Limb (tissue), 2 donors: ENCODE measurements at regions not wholly inside any gene's neighbourhood (a gene's known extent, or its start where the extent isn't known, plus 50 kb on each side); places are given as distances from the start of the nearest gene placed in this dataset.

Experiments used
- DNase-seq, 2 donors: peaks; one replicate each; pipeline ENCODE4 v3.0.0-alpha.2; 2016; ENCODE audit errors: extremely low spot score in 2 of 2

- DNase-seq = no peak
Measured at GRCh38 chr4:18686338-18687037, 664.9 kb upstream of the LCORL start.

GRCh38 chr4:18684932-18685331, 663.4 kb upstream of the LCORL start:
- DNase-seq = no peak

GRCh38 chr4:18676526-18676915, 655.0 kb upstream of the LCORL start:
- no peak for DNase-seq

DNA sequence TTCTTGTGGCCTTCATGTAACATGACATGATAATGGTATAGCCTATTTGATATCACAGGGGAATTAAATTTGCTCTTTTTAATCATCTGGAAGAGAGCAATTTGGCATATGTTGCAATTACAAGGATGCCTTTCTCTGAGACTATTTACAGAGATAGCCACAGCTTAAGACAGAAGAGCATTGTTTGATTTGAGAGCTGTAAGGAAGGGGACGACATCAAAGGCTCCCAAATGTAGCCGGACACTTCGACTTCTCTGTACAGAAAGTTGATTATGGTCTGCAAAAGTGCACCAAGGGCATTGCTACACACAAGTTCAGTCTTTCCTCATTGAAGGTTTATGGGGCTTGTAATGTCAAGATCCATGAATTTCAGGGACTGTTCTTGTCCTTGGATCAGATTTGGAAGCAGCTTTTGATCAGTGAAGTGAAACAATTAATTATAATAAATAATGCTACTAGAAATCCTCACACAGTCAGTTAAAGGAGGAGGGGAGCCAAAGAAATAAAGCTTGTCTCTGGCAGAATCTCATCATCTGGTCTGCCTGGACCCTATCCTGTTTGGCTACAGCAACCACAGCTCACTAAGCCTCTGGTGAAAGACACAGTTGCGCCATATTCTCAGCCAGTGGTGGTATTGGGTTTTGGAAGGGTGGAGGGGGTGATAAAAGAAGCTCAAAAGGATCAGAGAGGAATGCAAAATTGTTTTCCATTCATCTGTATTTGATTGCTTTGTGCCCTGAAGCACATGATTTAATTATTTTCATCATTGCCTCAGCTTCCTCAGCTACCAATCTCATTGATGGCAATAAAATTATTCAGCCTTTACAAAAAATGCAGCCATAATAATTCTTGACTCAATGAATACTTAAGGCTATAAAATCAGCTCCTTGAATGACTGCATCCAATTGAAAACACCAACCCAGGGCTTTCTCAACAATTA, 654.3 kb upstream of the LCORL start:
- DNase-seq = no peak

GRCh38 chr4:18670034-18670433, 648.5 kb upstream of the LCORL start:
- DNase-seq = no peak

GRCh38 chr4:18669390-18669789, 647.8 kb upstream of the LCORL start:
- DNase-seq = no peak

GRCh38 chr4:18666322-18666721, 644.8 kb upstream of the LCORL start:
- DNase-seq = no peak

GRCh38 chr4:18664171-18664570, 642.6 kb upstream of the LCORL start:
- no peak for DNase-seq

- no peak for DNase-seq
Measured at GRCh38 chr4:18645351-18645750, 623.8 kb upstream of the LCORL start.

- no peak for DNase-seq
Measured at GRCh38 chr4:18641334-18641733, 619.8 kb upstream of the LCORL start.

GRCh38 chr4:18638031-18638430, 616.5 kb upstream of the LCORL start:
- DNase-seq = no peak

GRCh38 chr4:18636001-18636585, 614.5 kb upstream of the LCORL start:
- no peak for DNase-seq

- DNase-seq = no peak
Measured at GRCh38 chr4:18635531-18635930, 614.0 kb upstream of the LCORL start.

- no peak for DNase-seq
Measured at GRCh38 chr4:18631586-18631985, 610.0 kb upstream of the LCORL start.

- no peak for DNase-seq
Measured at GRCh38 chr4:18630218-18631110, 608.9 kb upstream of the LCORL start.

- DNase-seq = no peak
Measured at GRCh38 chr4:18627447-18628005, 606.0 kb upstream of the LCORL start.

DNA sequence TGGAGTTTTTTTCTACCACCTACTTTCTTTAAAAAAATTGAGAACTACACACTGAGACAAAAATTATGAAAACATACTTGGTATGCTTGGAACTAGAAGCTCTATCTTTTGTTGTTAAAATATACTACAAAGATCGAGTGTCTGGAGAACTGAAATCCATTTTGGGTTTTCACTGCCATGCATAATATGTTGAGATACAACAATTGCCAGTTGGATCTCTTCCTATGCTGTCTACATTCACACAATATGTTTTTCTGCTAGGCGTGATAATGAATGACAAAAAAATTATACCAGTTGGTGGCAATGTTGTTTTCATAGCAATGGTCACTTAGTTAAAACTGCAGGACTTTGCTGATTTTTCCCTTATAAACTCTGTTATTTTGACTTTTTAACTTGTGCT, 605.4 kb upstream of the LCORL start:
- DNase-seq = no peak

GRCh38 chr4:18626366-18626765, 604.8 kb upstream of the LCORL start:
- DNase-seq = no peak

DNA sequence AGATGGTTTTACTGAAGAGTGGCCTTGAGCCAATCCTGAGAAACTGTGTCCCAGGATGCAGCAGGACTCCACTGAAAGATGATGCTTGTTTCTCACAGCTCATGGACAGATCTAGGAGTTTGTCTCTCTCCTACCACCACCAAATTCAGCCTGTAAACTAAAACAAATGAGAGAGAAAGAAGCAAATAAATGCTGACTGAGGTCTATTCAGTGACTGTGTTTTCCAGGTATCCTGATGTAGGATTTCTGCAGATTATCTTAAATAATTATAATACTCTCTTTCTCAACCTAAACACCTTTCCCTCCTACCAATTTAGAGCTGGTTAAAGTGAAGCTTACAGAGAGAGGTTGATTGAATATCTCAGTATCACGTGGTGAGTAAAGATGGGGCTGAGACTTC, 599.6 kb upstream of the LCORL start:
- DNase-seq = no peak

DNA sequence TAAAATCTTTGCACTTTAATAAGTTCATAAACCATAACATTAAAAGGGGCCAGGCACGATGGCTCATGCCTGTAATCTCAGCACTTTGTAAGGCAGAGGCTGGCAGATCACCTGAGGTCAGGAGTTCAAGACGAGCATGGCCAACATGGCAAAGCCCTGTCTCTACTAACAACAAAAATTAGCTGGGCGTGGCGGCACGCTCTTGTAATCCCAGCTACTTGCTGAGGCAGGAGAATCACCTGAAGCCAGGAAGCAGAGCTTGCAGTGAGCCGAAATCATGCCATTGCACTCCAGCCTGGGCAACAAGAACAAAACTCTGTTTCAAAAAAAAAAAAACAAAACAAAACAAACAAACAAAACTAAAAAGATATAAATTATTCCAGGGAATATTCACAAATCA, 595.2 kb upstream of the LCORL start:
- no peak for DNase-seq

DNA sequence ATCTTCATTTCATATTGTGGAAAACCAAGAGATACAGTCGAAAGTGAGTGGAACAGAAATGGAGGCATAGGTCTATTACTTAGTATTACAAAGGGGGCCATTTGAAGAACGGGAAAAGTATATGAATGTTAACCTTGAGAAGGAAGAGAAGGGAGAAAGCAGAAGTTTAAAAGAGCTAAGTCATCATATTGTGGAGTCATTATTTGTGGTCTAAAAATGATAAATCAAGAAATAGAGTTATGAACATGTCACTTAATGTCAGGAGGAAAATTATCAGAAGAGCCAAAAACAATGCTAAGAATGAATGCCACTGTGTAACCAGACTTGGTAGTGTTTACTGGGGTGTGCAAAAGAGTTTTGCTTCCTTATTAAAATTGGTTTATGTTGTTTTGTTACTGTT, 589.5 kb upstream of the LCORL start:
- no peak for DNase-seq
